CMK (cell line): ENCODE measurements at regions not wholly inside any gene's neighbourhood (a gene's known extent, or its start where the extent isn't known, plus 50 kb on each side); places are given as distances from the start of the nearest gene placed in this dataset.

Experiments
- DNase-seq: peaks from one replicate; pipeline ENCODE4 v3.0.0-alpha.2; 2010; ENCODE audit warnings: low read depth

- no peak for DNase-seq
Measured at GRCh38 chr2:156647377-156648010, 211.3 kb downstream of the GPD2 start.

DNA sequence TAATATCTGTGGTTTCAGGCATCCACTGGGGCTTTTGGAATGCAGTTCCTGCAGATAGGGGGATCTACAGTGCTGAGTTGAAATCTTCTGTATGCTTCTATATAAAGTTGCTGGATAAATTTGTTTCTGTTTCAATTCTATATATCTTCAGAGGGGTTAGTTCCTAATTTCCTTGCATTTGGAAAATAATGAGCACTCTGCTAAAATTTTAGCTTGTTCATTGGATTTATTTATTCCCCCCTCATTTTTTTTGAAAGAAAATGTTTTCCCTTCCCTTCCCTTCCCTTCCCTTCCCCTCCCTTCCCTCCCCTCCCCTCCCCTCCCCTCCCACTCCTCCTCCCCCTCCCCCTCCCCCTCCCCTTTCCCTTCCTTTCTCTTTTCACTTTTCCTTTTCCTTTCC is 212.3 kb downstream of the GPD2 start:
- DNase-seq: no peak

- DNase-seq: no peak
Measured at GRCh38 chr2:156649596-156649995, 213.4 kb downstream of the GPD2 start.

- no peak for DNase-seq
Measured at GRCh38 chr2:156652691-156653090, 216.5 kb downstream of the GPD2 start.

DNA sequence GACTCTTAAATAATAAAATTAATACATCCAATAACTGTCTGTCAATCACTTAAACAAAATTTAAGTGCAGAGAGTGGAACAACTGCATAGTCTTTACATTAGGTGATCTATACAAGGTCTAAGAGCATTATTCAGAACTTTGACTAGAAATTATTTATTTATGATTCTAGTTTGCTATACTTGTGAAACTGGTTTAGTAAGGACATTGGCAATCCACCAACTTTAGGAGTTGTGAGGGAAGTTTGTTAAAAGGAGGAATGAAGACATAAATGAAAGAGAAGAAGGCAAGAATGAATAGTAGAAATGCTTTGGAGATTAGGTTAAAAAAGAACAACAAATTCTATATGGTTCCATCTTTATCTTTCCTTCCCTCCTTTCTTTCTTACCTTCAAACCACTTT is 217.5 kb downstream of the GPD2 start:
- no peak for DNase-seq

DNA sequence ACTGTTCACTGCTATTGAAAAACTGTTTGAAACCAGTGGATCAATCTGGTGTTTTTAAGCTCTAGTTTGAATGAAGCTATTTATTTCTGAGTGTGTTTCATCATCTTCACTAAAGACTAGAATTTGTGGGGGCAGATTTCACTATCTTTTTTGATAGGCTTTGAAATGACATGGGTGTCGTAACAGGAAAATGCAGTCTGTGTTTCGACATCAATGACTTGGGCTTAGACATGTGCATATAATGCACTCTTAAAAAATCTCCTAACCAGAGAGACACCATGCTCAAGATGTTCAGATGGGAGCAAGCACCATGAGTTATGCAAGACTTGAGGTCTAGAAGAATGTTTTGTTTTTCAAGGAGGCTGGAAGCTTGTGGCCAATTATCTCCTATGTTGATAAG is 221.6 kb downstream of the GPD2 start:
- no peak for DNase-seq

GRCh38 chr2:156659694-156660093 is 223.5 kb downstream of the GPD2 start:
- no peak for DNase-seq

GRCh38 chr2:156663757-156664409 is 227.7 kb downstream of the GPD2 start:
- no peak for DNase-seq

DNA sequence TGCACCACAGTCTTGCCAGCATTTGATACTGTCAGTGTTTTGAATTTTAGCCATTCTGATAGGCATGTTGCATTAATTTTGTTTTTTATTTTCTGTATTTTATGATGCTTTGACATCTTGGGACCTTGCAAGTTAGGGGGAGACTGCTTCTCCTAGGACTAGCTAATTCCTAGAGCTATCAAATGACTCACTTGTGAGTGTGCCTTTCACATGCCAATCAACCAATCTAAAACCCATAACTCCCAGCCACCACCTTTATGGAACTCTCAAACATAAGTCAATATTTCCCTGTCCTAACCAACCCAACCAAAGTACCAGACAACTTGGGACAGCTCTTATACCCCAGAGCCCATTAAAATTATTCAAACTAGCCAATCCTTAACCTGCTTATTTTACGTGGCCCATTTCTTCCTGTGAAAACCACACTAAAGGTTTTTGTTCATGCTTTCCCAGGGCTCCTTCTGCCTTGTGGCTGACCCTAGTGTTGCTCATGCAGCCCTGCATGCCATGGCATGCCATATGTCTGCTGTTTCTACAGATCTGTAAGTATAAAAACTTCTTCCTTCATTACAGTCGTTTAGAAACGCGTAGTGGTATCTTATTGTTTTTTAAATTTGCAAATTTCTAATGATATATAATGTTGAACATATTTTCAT is 230.1 kb downstream of the GPD2 start:
- DNase-seq: no peak

DNA sequence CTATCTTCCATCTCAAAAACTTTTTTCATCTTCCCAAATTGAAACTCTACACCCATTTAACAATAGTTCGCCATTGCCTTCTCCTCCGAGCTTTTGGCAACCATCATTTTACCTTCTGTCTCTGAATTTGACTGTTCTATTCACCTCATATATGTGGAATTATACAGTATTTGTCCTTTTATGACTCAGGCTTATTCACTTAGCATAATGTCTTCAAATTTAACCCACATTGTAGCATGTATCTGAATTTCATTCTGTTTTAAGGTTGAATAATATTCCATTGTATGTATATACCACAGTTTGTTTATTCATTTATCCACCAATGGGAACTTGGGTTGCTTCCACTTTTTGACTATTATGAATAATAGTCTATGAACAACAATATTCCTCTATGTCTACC is 233.9 kb downstream of the GPD2 start:
- DNase-seq: no peak

DNA sequence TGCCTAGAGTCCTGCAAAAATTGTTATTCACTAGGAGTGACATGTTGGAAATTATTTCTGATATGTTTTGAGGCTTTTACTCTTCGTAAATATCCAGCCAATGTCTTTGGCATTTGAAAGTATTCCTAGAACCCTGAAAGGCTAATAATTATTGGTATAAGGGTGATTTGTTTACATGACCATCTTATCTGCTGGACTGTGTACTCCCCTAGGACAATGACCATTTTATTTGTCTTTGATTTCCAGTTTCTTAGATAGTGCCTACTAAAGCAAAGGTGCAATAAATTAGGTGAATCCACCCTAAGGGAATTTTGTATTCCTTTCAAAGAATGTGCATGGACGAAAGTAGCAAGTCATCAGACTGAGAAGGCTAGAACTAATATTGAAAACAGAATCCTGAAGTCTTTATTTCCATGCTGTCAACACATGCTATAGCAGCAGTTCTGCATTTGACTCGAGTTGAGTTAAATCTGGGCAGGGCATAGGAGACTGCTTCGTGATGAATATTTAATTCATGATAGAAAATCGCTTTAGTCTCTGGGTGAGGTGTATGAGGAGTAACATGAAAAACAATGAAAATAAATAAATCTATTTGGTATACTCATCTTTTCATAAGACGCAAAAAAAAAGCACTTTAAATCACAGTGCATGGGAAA is 235.7 kb downstream of the GPD2 start:
- DNase-seq: no peak

DNA sequence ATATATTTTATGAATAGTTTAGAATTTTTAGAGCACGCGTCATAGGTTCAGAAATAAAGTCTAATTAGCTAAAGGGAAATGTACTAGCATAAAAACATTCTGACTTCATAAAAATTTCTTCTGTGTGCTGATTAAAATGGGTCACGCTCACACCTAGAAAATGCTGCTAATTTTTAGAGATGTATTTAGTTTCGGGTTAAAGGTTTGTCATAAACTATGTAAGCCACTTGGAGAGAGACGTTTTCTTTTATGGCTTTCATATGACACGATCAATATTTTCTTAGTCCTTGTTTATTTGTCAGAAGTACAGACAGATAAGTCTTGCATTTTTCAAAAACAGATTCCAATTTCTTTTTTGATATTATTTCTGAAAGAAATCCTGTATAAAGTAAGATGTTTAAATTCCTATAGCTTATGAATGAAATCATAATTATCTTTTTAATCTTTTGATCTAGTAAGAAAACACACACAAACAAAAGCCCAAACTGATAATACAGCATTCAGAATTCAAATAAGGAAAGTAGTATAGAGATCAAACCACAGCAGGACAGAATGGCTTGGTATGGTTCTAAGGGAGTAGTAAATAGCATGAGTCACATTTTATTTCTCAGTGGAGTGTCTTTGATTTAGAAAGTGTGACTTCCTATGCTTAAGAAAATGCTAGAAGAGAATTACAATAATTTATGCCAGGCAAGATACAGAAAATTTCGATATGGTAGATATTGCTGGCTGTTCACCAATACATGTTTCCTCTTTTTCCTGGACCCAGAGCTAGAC is 236.6 kb downstream of the GPD2 start:
- no peak for DNase-seq

DNA sequence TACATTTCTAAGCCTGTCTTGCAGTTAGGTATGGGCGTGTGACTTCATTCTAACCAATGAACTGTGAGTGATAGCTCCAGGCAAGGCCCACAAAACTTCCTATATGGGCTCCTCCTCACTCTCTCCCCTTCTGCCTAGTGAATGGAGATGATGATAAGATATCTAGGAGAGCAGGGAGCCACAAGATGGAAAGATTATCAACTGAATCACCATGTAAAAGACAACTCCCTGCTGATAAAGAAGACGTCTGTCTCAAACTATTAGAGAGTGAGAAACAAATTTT is 237.1 kb downstream of the GPD2 start:
- peak; percentile 27 for DNase-seq

GRCh38 chr2:156673981-156674380 is 237.8 kb downstream of the GPD2 start:
- DNase-seq: no peak

- DNase-seq: no peak
Measured at GRCh38 chr2:156675896-156676295, 239.7 kb downstream of the GPD2 start.

DNA sequence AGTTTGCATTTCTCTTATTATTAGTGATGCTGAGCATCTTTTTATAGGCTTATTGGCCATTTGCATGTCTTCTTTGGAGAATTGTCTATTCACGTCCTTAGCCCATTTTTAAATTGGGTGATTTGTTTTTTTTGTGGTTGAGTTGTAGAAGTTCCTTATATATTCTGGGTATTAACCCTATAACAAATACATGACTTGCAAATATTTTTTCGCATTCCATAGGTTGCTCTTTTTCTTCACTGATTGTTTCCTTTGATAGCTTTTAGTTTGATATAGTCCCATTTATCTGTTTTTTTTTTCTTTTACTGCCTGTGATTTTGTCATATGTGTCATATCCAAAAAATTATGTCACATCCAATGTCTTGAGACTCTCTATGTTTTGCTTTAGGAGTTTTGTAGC is 243.6 kb downstream of the GPD2 start:
- no peak for DNase-seq

GRCh38 chr2:156680266-156680665 is 244.1 kb downstream of the GPD2 start:
- DNase-seq: no peak

- no peak for DNase-seq
Measured at GRCh38 chr2:156687126-156687525, 250.9 kb downstream of the GPD2 start.

DNA sequence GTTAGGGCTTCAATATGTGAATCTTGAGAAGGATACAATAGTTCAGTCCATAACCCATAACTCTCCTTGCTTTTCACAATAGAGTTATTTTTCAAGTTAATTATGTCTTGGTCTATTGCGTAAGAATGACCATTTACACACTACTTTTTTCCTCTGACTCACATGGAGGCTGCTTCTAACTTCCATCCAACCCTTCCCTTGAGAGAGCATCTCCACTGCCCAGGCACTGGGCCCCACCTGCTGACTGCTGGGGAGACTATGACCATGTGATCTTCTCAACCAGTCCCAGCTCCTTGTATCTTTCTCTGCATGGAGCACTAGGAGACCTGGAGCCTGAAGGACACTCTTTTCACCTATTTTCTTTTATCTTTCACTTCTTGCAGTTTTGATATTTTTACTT is 251.5 kb downstream of the GPD2 start:
- no peak for DNase-seq

DNA sequence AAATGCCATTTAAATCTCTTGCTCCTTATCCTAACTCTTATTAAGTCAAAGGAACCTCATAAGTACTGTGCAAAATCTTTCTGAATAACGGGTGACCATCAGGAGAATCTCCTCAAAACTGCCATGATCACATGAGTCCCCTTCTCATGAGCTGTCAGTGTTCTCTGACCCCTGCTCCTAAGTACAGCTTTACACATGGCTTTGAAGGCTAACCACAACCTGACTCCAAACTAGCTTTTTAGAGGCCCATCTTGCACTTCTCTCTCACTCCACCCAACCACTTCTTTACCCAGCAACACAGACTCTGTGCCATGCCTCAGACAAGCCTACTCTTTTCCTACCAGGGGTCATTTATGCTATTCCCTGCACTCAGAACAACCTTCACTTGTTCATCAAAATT is 253.8 kb downstream of the GPD2 start:
- no peak for DNase-seq

DNA sequence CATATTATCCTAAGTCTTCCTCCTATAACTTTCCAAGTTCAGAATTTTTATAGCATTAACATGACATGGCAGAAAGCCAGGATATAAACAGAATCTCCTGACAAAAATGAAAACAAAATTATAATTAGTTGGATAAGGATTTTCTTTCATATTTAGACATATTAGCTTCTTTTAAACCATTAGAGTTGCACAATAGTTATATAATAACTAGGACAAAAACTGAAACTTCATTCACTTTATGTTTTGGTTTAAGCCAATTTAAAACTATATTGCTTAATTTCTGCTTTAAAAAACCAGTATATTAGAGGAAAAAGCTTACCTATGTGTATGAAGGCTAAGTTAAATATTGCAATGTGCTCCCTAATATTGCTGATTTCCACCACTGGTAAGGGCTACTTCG is 254.8 kb downstream of the GPD2 start:
- no peak for DNase-seq

GRCh38 chr2:156695020-156695419 is 258.8 kb downstream of the GPD2 start:
- DNase-seq: no peak

DNA sequence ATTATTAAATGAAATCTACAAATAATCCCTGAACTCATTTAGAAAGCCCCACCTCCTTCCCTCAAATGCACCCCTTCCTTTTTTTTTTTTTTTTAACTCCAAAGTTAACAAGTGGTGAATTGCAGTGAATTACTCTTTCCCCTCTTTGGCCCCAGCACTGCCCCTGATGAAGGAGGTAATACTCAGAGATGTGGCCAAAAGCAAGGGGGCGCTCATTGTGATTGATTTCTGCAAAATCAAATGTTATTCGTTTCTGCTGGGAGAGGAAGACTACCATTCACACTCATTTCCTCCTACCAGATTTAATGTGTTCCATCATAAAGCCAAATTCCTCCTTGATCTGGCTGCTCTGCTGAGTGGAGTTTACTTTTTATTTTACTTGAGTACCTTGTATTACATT is 259.4 kb downstream of the GPD2 start:
- no peak for DNase-seq
